GM12873 (cell line): ENCODE measurements at regions not wholly inside any gene's neighbourhood (a gene's known extent, or its start where the extent isn't known, plus 50 kb on each side); places are given as distances from the start of the nearest gene placed in this dataset.

Source experiments
- CTCF ChIP-seq: IDR thresholded peaks from 2 replicates; pipeline ENCODE4 v1.5.1; 2012; ENCODE audit warnings: low read depth, mild to moderate bottlenecking, moderate library complexity, low read length, control low read depth; ENCODE audit not compliant: insufficient read depth; ENCODE audit errors: missing control alignments

GRCh38 chr9:99299211-99300102, 77.4 kb downstream of the SEC61B start:
- peak; percentile 17 for TF ChIP-seq CTCF

GRCh38 chr9:99300103-99300439, 78.0 kb downstream of the SEC61B start:
- TF ChIP-seq CTCF, result no peak

GRCh38 chr9:99300603-99301002, 78.5 kb downstream of the SEC61B start:
- TF ChIP-seq CTCF, result no peak

- TF ChIP-seq CTCF, result no peak
Observed at GRCh38 chr9:99303177-99303576, 81.1 kb downstream of the SEC61B start.

GRCh38 chr9:99305124-99305523, 83.0 kb downstream of the SEC61B start:
- no peak for TF ChIP-seq CTCF

GRCh38 chr9:99305820-99306811, 84.0 kb downstream of the SEC61B start:
- TF ChIP-seq CTCF, result no peak

- TF ChIP-seq CTCF, result no peak
Observed at GRCh38 chr9:99307851-99308250, 85.8 kb downstream of the SEC61B start.
